ENCODE measurements at regions not wholly inside any gene's neighbourhood (a gene's known extent, or its start where the extent isn't known, plus 50 kb on each side); places are given as distances from the start of the nearest gene placed in this dataset.
"Not testable (repeated sequence)": the region's sequence is repeated elsewhere in the genome, so short reads cannot be mapped to it uniquely, and the experiment has no call there.

- TF ChIP-seq POLR2A, CTCF (IDR thresholded peaks at IDR 0.05): not testable (repeated sequence)
Measured at GRCh38 chr2:160762493-160763128, 269.0 kb upstream of the RBMS1 start.
